H1 (cell line): ENCODE measurements at regions not wholly inside any gene's neighbourhood (a gene's known extent, or its start where the extent isn't known, plus 50 kb on each side); places are given as distances from the start of the nearest gene placed in this dataset.

Source experiments
- CTCF ChIA-PET: fragments of 300-600 bp; sonication (Branson Sonifier 250); formaldehyde crosslinking; loops from one replicate; lab custom pipeline; 2021; ENCODE audit not compliant: partially characterized antibody; lab: Charles Lee
- POLR2A ChIA-PET: fragments of 300-600 bp; sonication (Branson Sonifier 250); formaldehyde crosslinking; loops from one replicate; lab custom pipeline; 2021; ENCODE audit warnings: inconsistent platforms; ENCODE audit not compliant: partially characterized antibody; lab: Charles Lee
- DNase-seq, 2 experiments: peaks; one replicate each; pipeline versions ENCODE4 v3.0.0 to v3.0.0-alpha.2; 2010 to 2022; ENCODE audit warnings: low spot score in 2 of 2, low read depth in 1 of 2, mixed read lengths in 1 of 2
- FAIRE-seq: peaks from 2 replicates; lab custom pipeline; 2011; peaks lifted over from hg19 to GRCh38; lab: Jason Lieb, UNC
- H2AFZ ChIP-seq: 2 replicates; pipeline ENCODE4 v1.8.1; 2012; ENCODE audit warnings: low read length, inconsistent platforms
- H2AK5ac ChIP-seq: 2 replicates; pipeline ENCODE4 v1.6.1; 2013; ENCODE audit warnings: low read depth, low read length
- H2BK120ac ChIP-seq: replicated peaks from 2 replicates; pipeline ENCODE3; 2013; ENCODE audit warnings: low read depth, low read length, inconsistent platforms
- H2BK12ac ChIP-seq: 2 replicates; pipeline ENCODE4 v1.6.1; 2013; ENCODE audit warnings: low read depth, low read length
- H2BK15ac ChIP-seq: 2 replicates; pipeline ENCODE4 v1.6.1; 2013; ENCODE audit warnings: low read length
- H2BK20ac ChIP-seq: 2 replicates; pipeline ENCODE4 v1.6.1; 2013; ENCODE audit warnings: low read length
- H2BK5ac ChIP-seq: 2 replicates; pipeline ENCODE4 v1.6.1; 2013; ENCODE audit warnings: low read depth, low read length
- H3K14ac ChIP-seq: 2 replicates; pipeline ENCODE4 v1.6.1; 2013; ENCODE audit warnings: inconsistent platforms; ENCODE audit not compliant: insufficient read length
- H3K18ac ChIP-seq: 2 replicates; pipeline ENCODE4 v1.6.1; 2013; ENCODE audit warnings: low read length; ENCODE audit errors: extremely low read depth
- H3K23ac ChIP-seq: 2 replicates; pipeline ENCODE4 v1.6.1; 2013; ENCODE audit warnings: inconsistent platforms; ENCODE audit not compliant: insufficient read length
- H3K23me2 ChIP-seq: 2 replicates; pipeline ENCODE4 v1.6.1; 2013; ENCODE audit warnings: low read depth, low read length
- H3K27ac ChIP-seq: 2 replicates; pipeline ENCODE4 v1.6.1; 2011; ENCODE audit warnings: low read depth, low read length, inconsistent platforms
- H3K27me3 ChIP-seq, 4 experiments: replicated peaks in 1 of 4; 1 replicate in 1 of 4; 2 replicates in 3 of 4; pipeline versions ENCODE4 v1.6.1 to v1.8.1; 2011 to 2013; ENCODE audit warnings: low read length in 3 of 4, mild to moderate bottlenecking in 3 of 4, inconsistent platforms in 2 of 4, mixed read lengths in 2 of 4, moderate library complexity in 1 of 4; ENCODE audit not compliant: control insufficient read depth in 3 of 4, insufficient read depth in 3 of 4; ENCODE audit errors: extremely low read depth in 1 of 4
- H3K36me3 ChIP-seq, 4 experiments: 2 replicates each; pipeline versions ENCODE4 v1.6.1 to v1.8.1; 2011 to 2013; ENCODE audit warnings: mild to moderate bottlenecking in 4 of 4, low read length in 3 of 4, moderate library complexity in 2 of 4, control low read depth in 1 of 4, inconsistent platforms in 1 of 4; ENCODE audit not compliant: insufficient read depth in 4 of 4, control insufficient read depth in 2 of 4
- H3K4ac ChIP-seq: replicated peaks from 2 replicates; pipeline ENCODE3; 2013; ENCODE audit warnings: low read length, low read depth, mixed read lengths, inconsistent platforms; ENCODE audit not compliant: insufficient read length
- H3K4me1 ChIP-seq, 4 experiments: replicated peaks in 1 of 4; 1 replicate in 1 of 4; 2 replicates in 3 of 4; pipeline versions ENCODE4 v1.6.1 to v1.8.1; 2011 to 2013; ENCODE audit warnings: low read length in 3 of 4, inconsistent platforms in 2 of 4, mixed read lengths in 1 of 4; ENCODE audit not compliant: insufficient read depth in 4 of 4, control insufficient read depth in 3 of 4
- H3K4me2 ChIP-seq, 2 experiments: 2 replicates each; pipeline versions ENCODE4 v1.6.1 to v1.8.1; 2011 to 2013; ENCODE audit warnings: low read depth in 2 of 2, low read length in 2 of 2, control low read depth in 1 of 2, inconsistent platforms in 1 of 2, mild to moderate bottlenecking in 1 of 2; ENCODE audit not compliant: insufficient read depth in 1 of 2
- H3K4me3 ChIP-seq, 4 experiments: fragments of 200-600, 300-600 bp in 1 of 4; sonication (generic), shearing (Covaris generic), sonication (Bioruptor Twin) in 1 of 4; 2 replicates each; pipeline versions ENCODE4 v1.5.1 to v1.8.1; 2011 to 2016; ENCODE audit warnings: low read length in 4 of 4, low read depth in 3 of 4, control low read depth in 2 of 4, inconsistent platforms in 2 of 4, mild to moderate bottlenecking in 2 of 4, mixed read lengths in 1 of 4, moderate library complexity in 1 of 4; ENCODE audit not compliant: insufficient read depth in 2 of 4; ENCODE audit errors: extremely low read depth in 1 of 4
- H3K56ac ChIP-seq: replicated peaks from 2 replicates; pipeline ENCODE3; 2013; ENCODE audit warnings: low read depth, mild to moderate bottlenecking, mixed read lengths, low read length, inconsistent platforms; ENCODE audit not compliant: insufficient read length
- H3K79me1 ChIP-seq: 2 replicates; pipeline ENCODE4 v1.6.1; 2013; ENCODE audit warnings: low read depth, low read length, control low read depth
- H3K79me2 ChIP-seq, 2 experiments: 2 replicates each; pipeline versions ENCODE4 v1.6.1 to v1.8.1; 2012 to 2013; ENCODE audit warnings: low read length in 2 of 2, mild to moderate bottlenecking in 2 of 2, inconsistent platforms in 1 of 2; ENCODE audit not compliant: insufficient read depth in 2 of 2, control insufficient read depth in 1 of 2
- H3K9ac ChIP-seq, 4 experiments: replicated peaks in 1 of 4; 1 replicate in 1 of 4; 2 replicates in 3 of 4; pipeline versions ENCODE4 v1.6.1 to v1.8.1; 2011 to 2013; ENCODE audit warnings: low read depth in 3 of 4, low read length in 3 of 4, control low read depth in 2 of 4, mild to moderate bottlenecking in 2 of 4, moderate library complexity in 2 of 4, inconsistent platforms in 1 of 4; ENCODE audit errors: extremely low read depth in 1 of 4
- H3K9me3 ChIP-seq, 2 experiments: 2 replicates each; pipeline versions ENCODE4 v1.6.1 to v1.8.1; 2012 to 2013; ENCODE audit warnings: mild to moderate bottlenecking in 2 of 2, moderate library complexity in 2 of 2, control low read depth in 1 of 2, inconsistent platforms in 1 of 2, low read depth in 1 of 2, low read length in 1 of 2, mixed read lengths in 1 of 2; ENCODE audit not compliant: insufficient read depth in 2 of 2
- H4K20me1 ChIP-seq, 2 experiments: replicated peaks in 1 of 2; 2 replicates each; pipeline versions ENCODE3 to v1.8.1; 2011 to 2013; ENCODE audit warnings: inconsistent platforms in 2 of 2, low read length in 2 of 2, mild to moderate bottlenecking in 1 of 2; ENCODE audit not compliant: insufficient read depth in 2 of 2, control insufficient read depth in 1 of 2
- H4K5ac ChIP-seq: 2 replicates; pipeline ENCODE4 v1.6.1; 2013; ENCODE audit warnings: low read length, low read depth, mixed read lengths, inconsistent platforms; ENCODE audit not compliant: insufficient read length
- H4K8ac ChIP-seq: 2 replicates; pipeline ENCODE4 v1.8.0; 2013; ENCODE audit warnings: mild to moderate bottlenecking, moderate library complexity, low read length, inconsistent platforms; ENCODE audit not compliant: insufficient read depth; ENCODE audit errors: extremely low read depth
- H4K91ac ChIP-seq: replicated peaks from 2 replicates; pipeline ENCODE3; 2013; ENCODE audit warnings: low read length, mixed read lengths, inconsistent platforms; ENCODE audit not compliant: insufficient read length
- CHD2 ChIP-seq: IDR thresholded peaks from 2 replicates; pipeline ENCODE4 v1.6.1; 2012; ENCODE audit warnings: low read length, improper control_type of control experiment
- GABPA ChIP-seq: IDR thresholded peaks from 2 replicates; pipeline ENCODE4 v1.6.1; 2011; ENCODE audit warnings: mild to moderate bottlenecking, low read length, moderate library complexity, borderline replicate concordance; ENCODE audit not compliant: insufficient read depth
- GTF2F1 ChIP-seq: IDR thresholded peaks from 2 replicates; pipeline ENCODE4 v1.6.1; 2012; ENCODE audit warnings: low read depth, low read length, improper control_type of control experiment, borderline replicate concordance
- JUND ChIP-seq: IDR thresholded peaks from 2 replicates; pipeline ENCODE4 v1.6.1; 2011; ENCODE audit warnings: mild to moderate bottlenecking, improper control_type of control experiment, low read length
- SP1 ChIP-seq: IDR thresholded peaks from 2 replicates; pipeline ENCODE4 v1.6.1; 2011; ENCODE audit warnings: low read depth, low read length
- TAF1 ChIP-seq: IDR thresholded peaks from 2 replicates; pipeline ENCODE4 v1.6.1; 2011; ENCODE audit warnings: mild to moderate bottlenecking, low read depth, low read length
- WGBS, 2 experiments: shearing (Covaris generic) in 1 of 2; methylation state at CpG; one replicate each; pipeline versions ENCODE4 v1.1.6 to v1.1.7; 2013 to 2015; ENCODE audit warnings: low lambda C conversion rate in 2 of 2, mixed read lengths in 2 of 2, inconsistent platforms in 1 of 2, low coverage in 1 of 2, missing lambda C conversion rate in 1 of 2; ENCODE audit not compliant: insufficient replicate concordance in 2 of 2, insufficient coverage in 1 of 2, insufficient read length in 1 of 2; ENCODE audit errors: extremely low coverage in 1 of 2, missing lambda C conversion rate in 1 of 2; 5-methylcytosine and 5-hydroxymethylcytosine counted together

DNA sequence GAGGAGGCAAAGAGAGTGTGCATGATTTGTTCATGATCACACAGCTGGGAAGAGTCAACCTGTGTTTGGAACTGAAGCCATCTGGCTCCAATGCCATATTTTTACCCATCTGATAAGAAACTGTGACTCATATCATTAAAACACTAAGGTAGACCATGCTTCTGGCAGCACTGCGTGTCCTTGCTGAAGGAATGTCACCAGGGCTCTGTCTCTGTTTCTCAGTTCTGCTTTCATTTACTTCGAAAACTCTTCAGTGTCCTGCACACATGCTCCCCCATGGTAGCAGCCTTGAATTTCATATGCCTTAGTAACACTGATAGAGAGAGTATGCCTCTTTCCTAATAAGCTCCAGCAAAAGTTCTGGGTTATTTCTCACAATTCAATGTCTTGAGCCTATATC, 830.4 kb downstream of the DCDC2C start:
- Histone ChIP-seq H3K9ac (no peak overlapping the region), H4K20me1 (no peaks in the 10 kb centered on the region), H2AK5ac (no peak overlapping the region), H3K27me3 (no peaks in the 10 kb centered on the region), H2BK20ac (no peak overlapping the region), H3K23ac (no peak overlapping the region), H3K27ac (no peak overlapping the region), H2BK120ac (no peak overlapping the region), H3K23me2 (no peaks in the 10 kb centered on the region; the same call in 1 of the 2 replicates), H3K18ac (no peak overlapping the region), H4K5ac (no peak overlapping the region), H2BK5ac (no peak overlapping the region), H4K8ac (no peak overlapping the region), H3K14ac (no peak overlapping the region), H3K4me2 (no peak overlapping the region), H4K91ac (no peak overlapping the region), H3K79me1 (no peaks in the 10 kb centered on the region)
- WGBS, 2 experiments = 75% methylated on average over 2 of the region's 2 CpGs; no CpG with 5 or more reads in 1 of the 2 experiments
- POLR2A ChIA-PET = no interaction called here
- FAIRE-seq = no peak
- DNase-seq = no peak
- TF ChIP-seq JUND (no peak), TAF1 (no peak), GABPA (no peak), GTF2F1 (no peak), SP1 (no peak), CHD2 (no peak)
- TF ChIP-seq, all 59 proteins: peak for 0
- Histone ChIP-seq H3K79me2 (no peaks in the 10 kb centered on the region), H3K4me3 (no peak overlapping the region), H3K4me1 (peaks cover 0 to 9% (median 1%) of the 10 kb centered on the region in 4 experiments; a peak in 3 of 7 replicates), H2BK12ac (no peak overlapping the region), H3K4ac (no peak overlapping the region), H2AFZ (no peak overlapping the region), H2BK15ac (no peak overlapping the region), H3K9me3 (no peaks in the 10 kb centered on the region), H3K36me3 (no peaks in the 10 kb centered on the region), H3K56ac (no peak overlapping the region)
- CTCF ChIA-PET = no interaction called here
